OCI-LY1 (cell line): ENCODE measurements at regions not wholly inside any gene's neighbourhood (a gene's known extent, or its start where the extent isn't known, plus 50 kb on each side); places are given as distances from the start of the nearest gene placed in this dataset.
"Not testable (repeated sequence)": the region's sequence is repeated elsewhere in the genome, so short reads cannot be mapped to it uniquely, and the experiment has no call there.

Experiments used
- H2AFZ ChIP-seq: fragments of 200-600 bp; sonication (generic), shearing (Covaris generic); 2 replicates; pipeline ENCODE4 v1.6.0; 2014; ENCODE audit warnings: antibody characterized with exemption, mild to moderate bottlenecking, low read length
- H3F3A ChIP-seq: fragments of 200-600 bp; sonication (generic), shearing (Covaris generic); 2 replicates; pipeline ENCODE4 v1.6.0; 2014; ENCODE audit warnings: mild to moderate bottlenecking, antibody characterized with exemption, low read length, moderate library complexity; ENCODE audit not compliant: insufficient read depth
- H3K27ac ChIP-seq: fragments of 200-600 bp; sonication (generic); 2 replicates; pipeline ENCODE4 v1.5.1; 2014; ENCODE audit warnings: low read length, mixed run types, mild to moderate bottlenecking, low read depth; ENCODE audit not compliant: poor library complexity, severe bottlenecking
- H3K27me3 ChIP-seq: fragments of 200-600 bp; sonication (generic); 2 replicates; pipeline ENCODE4 v1.6.0; 2014; ENCODE audit warnings: antibody characterized with exemption, mild to moderate bottlenecking, low read length, moderate library complexity; ENCODE audit not compliant: insufficient read depth
- H3K36me3 ChIP-seq: fragments of 200-600 bp; sonication (generic); 2 replicates; pipeline ENCODE4 v1.6.1; 2014; ENCODE audit warnings: mild to moderate bottlenecking, antibody characterized with exemption, low read length, moderate library complexity, mixed read lengths; ENCODE audit not compliant: insufficient read depth
- H3K4me1 ChIP-seq: fragments of 200-600 bp; sonication (generic); 2 replicates; pipeline ENCODE4 v1.5.1; 2014; ENCODE audit warnings: mild to moderate bottlenecking, low read length, moderate library complexity; ENCODE audit not compliant: insufficient read depth, severe bottlenecking
- H3K4me2 ChIP-seq: fragments of 200-600 bp; sonication (generic), shearing (Covaris generic); 2 replicates; pipeline ENCODE4 v1.6.1; 2014; ENCODE audit warnings: low read length
- H3K4me3 ChIP-seq: fragments of 200-600 bp; sonication (generic); 2 replicates; pipeline ENCODE4 v1.5.1; 2014; ENCODE audit warnings: low read length, low read depth, mild to moderate bottlenecking, mixed read lengths; ENCODE audit not compliant: poor library complexity, severe bottlenecking
- H3K79me2 ChIP-seq: fragments of 200-600 bp; shearing (Covaris generic); 2 replicates; pipeline ENCODE4 v1.6.1; 2016; ENCODE audit warnings: mixed run types, low read length, mixed read lengths; ENCODE audit not compliant: insufficient read depth
- H3K9ac ChIP-seq: fragments of 200-600 bp; sonication (generic), shearing (Covaris generic); 2 replicates; pipeline ENCODE4 v1.6.1; 2014; ENCODE audit warnings: mild to moderate bottlenecking, low read length, mixed read lengths
- H3K9me2 ChIP-seq: fragments of 200-600 bp; sonication (generic), shearing (Covaris generic); 2 replicates; pipeline ENCODE4 v1.6.1; 2014; ENCODE audit warnings: low read depth, mild to moderate bottlenecking, low read length, mixed read lengths
- H3K9me3 ChIP-seq: fragments of 200-600 bp; shearing (Covaris generic); 2 replicates; pipeline ENCODE4 v1.6.1; 2014; ENCODE audit warnings: low read length, mixed read lengths
- H4K20me1 ChIP-seq: fragments of 200-600 bp; sonication (generic), shearing (Covaris generic); 2 replicates; pipeline ENCODE4 v1.6.0; 2016; ENCODE audit warnings: mild to moderate bottlenecking, low read length; ENCODE audit not compliant: insufficient read depth
- CTCF ChIP-seq: fragments of 200-600 bp; sonication (generic), shearing (Covaris generic); IDR thresholded peaks from 2 replicates; pipeline ENCODE4 v1.5.1; 2017; ENCODE audit warnings: mild to moderate bottlenecking, antibody characterized with exemption, low read length, moderate library complexity, mixed read lengths
- EZH2 ChIP-seq: fragments of 200-600 bp; sonication (generic), shearing (Covaris generic); IDR thresholded peaks from 2 replicates; pipeline ENCODE4 v1.8.0; 2017; ENCODE audit warnings: borderline replicate concordance, mixed run types, mild to moderate bottlenecking, antibody characterized with exemption, low read length, moderate library complexity, mixed read lengths

DNA sequence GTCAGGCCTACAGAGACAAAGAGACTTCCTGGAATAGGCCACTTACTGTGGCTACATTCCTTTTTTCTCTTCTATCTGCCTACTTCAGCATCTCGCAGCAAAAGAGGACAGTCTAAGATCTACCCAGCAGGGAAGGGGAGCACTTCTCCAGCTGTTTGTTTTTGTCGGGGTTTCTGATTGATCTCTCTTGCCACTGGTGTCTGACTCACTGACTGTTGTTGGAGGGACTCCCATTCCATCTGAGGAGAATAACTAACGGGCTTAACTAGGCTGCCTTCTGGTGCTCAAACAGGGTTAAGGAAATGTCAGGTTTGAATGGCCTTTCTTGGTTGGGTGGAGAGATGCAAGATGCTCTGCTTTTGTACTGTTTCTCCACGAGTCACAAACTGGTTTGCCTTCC is 100.2 kb upstream of the TMEM164 start:
- TF ChIP-seq CTCF (no peak), EZH2 (no peak)
- H3K4me3 ChIP-seq = no peak overlapping the region

GRCh38 chrX:109911046-109911445 is 91.9 kb upstream of the TMEM164 start:
- Histone ChIP-seq H3K4me2 (no peak overlapping the region), H3K9me3 (no peaks in the 10 kb centered on the region), H4K20me1 (no peaks in the 10 kb centered on the region), H2AFZ (no peak overlapping the region), H3K9me2 (no peaks in the 10 kb centered on the region), H3K27me3 (no peaks in the 10 kb centered on the region), H3K27ac (no peak overlapping the region), H3K79me2 (no peaks in the 10 kb centered on the region), H3K9ac (no peak overlapping the region), H3K36me3 (no peaks in the 10 kb centered on the region), H3F3A (no peaks in the 10 kb centered on the region), H3K4me1 (no peaks in the 10 kb centered on the region), H3K4me3 (no peak overlapping the region)
- TF ChIP-seq CTCF (peak; percentile 19; the same call in 1 of the 2 replicates), EZH2 (no peak)

More for the DNA sequence above, 100.2 kb upstream of the TMEM164 start:
- Histone ChIP-seq H3K4me1 (no peaks in the 10 kb centered on the region), H3K9me3 (no peaks in the 10 kb centered on the region), H3K36me3 (no peaks in the 10 kb centered on the region), H3K79me2 (no peaks in the 10 kb centered on the region), H3K4me2 (no peak overlapping the region), H3F3A (no peaks in the 10 kb centered on the region), H3K27me3 (no peaks in the 10 kb centered on the region), H4K20me1 (no peaks in the 10 kb centered on the region), H3K9me2 (no peaks in the 10 kb centered on the region), H3K27ac (no peak overlapping the region), H2AFZ (no peak overlapping the region), H3K9ac (no peak overlapping the region)

- H3K27ac ChIP-seq, H3K9me2 ChIP-seq, H3K79me2 ChIP-seq, H3K27me3 ChIP-seq, H3K9ac ChIP-seq, H3K9me3 ChIP-seq, H2AFZ ChIP-seq, H4K20me1 ChIP-seq, H3K4me2 ChIP-seq, H3K4me3 ChIP-seq, H3K4me1 ChIP-seq, H3F3A ChIP-seq, H3K36me3 ChIP-seq: not testable (repeated sequence)
Measured at GRCh38 chrX:109912993-109913392, 89.9 kb upstream of the TMEM164 start.

DNA sequence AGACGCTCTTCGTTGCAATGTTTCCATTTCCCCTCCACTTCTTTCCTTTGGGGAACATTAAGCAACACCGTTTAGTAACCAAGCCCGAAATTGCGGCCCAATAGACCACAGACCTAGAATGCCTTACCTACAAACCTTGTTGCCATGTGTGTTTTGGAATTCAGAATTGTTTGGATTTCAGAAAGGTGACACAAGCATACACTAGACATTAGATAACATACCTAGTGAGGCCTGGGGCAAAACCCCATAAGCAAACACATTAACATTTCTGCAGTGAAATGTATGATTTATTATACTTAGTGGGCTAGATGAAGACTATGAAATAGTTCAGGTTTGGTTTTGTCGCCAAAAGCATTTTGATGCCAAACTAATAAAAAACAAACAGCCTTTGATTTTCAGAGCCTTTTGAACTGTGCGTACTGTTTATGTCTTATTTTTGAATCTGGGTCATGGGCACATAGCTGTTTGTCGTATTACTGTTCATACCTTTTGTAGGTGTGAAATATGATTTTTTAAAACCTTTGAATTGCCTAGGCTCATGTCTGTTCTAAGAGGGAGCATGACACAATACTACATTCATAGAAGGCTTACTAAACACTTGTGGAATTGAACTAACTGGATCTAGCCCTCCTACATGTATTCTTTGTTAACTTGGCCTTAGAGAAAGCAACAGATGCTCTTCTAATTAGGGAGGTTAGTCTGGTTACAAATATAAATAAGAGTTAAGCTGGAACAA is 88.6 kb upstream of the TMEM164 start:
- Histone ChIP-seq H3K4me3 (no peak overlapping the region), H3K4me1 (no peaks in the 10 kb centered on the region), H3K9ac (no peak overlapping the region), H3K4me2 (no peak overlapping the region), H3K36me3 (no peaks in the 10 kb centered on the region), H3K79me2 (no peaks in the 10 kb centered on the region), H3K27ac (no peak overlapping the region), H3K9me3 (no peaks in the 10 kb centered on the region), H3K9me2 (no peaks in the 10 kb centered on the region), H2AFZ (no peak overlapping the region), H4K20me1 (no peaks in the 10 kb centered on the region), H3K27me3 (no peaks in the 10 kb centered on the region), H3F3A (no peaks in the 10 kb centered on the region)
- TF ChIP-seq CTCF (no peak), EZH2 (no peak)
